Hematopoietic multipotent progenitor cell treated with erythropoietin and hydrocortisone succinate and interleukin-3 and kit ligand, for 4 days (in vitro differentiated cells): ENCODE measurements at regions not wholly inside any gene's neighbourhood (a gene's known extent, or its start where the extent isn't known, plus 50 kb on each side); places are given as distances from the start of the nearest gene placed in this dataset.

ENCODE experiments used
- DNase-seq: peaks from one replicate; pipeline ENCODE4 v3.0.0-alpha.2; 2015

DNA sequence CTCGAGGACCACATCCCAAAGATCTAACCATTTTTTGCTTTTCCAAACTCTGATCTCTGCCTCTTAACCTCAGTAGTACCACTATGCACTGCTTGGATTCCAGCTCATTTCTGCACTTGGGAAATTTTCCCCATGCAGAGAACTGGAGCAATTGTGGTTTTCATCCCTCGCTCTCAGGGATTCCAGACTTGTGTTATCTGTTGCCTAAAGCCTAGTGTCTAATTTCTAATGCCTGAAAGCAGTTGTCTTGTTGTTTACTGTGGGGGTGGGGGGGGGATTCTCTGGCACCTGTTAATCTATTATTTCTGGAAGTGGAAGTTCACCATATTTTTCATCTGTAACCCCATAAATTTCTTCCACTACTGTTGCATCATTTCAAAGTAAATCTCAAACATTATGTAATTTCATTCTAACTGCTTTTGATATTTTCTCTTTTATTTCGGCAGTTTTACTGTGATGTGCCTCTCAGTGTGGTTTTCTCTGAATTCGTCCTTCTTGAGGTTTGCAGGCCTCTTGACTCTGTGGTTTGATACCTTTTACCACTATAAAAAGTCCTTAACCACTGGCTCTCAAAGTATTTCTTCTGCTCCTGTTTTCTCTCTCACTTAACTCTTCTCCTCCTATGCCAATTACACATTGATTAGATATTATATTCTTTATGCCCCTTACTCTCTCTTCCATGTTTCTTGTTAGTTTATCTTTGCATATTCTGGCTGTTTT lies 205.6 kb upstream of the EOLA2 start:
- no peak for DNase-seq

DNA sequence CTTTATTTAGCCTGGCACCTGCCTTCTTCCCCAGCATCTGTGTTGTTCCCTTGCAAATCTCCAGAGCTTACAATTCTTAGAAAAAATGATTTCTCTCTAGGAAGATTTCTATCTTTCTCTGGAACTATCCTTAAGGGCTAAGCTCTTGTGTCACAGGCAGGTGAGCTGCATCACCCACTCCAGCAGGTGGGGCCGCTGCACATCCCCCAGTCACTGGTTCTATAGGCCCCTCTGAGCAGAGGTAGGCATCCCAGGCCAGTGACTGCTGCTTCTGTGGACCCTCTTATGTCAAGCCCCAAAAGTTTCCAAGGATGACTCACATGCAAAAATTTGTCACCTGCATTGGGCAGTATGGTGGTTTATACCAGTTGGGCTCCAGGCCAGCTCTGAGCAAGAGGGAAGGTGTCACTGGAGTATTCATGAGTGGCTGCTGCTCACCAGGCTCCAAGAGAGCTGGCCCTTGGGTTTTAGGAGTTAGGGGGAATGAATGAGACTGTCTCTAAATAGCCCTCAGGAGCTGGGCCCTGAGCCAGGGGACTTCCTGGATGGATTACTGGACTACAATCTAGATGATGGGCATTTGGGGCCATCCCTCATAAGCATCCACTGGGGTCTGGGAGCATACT lies 208.1 kb upstream of the EOLA2 start:
- no peak for DNase-seq

DNA sequence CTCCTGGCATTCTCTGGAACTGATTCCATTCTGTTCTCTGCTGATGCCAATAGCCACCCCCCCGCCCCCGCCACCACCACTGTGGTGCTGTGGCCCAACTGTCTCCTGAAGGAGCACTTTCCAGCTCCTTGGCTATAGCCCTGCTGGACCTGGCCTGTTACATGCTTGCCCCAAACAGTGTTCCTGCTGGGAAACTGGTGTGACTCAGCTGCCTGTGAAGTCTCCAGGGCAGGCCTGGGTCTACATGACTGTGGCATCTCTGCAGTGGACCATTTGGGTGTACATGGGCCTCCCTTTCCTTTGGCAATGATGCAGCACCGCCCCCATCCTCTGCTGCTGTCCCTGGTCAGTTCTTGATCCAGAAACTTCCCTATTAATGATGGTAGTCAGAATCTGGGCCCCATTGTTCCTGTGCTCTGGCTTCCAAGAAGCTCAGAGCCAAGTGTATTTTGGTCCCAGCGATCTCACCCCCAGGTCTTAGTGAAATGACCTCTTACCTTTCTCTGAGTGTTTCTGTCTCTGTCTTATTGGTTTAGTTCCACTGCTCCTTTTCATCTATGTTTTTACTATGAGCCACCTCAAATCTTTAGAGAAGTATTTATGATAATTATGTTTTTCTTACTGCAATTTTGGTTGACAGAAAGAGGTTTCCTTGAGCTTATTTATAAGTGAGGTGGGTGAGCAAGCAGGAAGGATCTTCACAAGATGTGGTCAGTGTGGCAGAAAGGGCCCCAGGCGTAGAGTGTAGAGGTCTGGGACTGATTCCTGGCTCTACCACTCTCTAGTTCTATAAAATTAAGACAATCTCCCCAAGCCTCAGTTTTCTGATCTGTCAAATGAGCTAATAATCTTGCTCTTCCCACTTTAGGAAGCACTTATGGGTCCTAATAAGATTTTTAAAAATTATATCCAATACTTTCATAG lies 210.7 kb upstream of the EOLA2 start:
- DNase-seq, result no peak

DNA sequence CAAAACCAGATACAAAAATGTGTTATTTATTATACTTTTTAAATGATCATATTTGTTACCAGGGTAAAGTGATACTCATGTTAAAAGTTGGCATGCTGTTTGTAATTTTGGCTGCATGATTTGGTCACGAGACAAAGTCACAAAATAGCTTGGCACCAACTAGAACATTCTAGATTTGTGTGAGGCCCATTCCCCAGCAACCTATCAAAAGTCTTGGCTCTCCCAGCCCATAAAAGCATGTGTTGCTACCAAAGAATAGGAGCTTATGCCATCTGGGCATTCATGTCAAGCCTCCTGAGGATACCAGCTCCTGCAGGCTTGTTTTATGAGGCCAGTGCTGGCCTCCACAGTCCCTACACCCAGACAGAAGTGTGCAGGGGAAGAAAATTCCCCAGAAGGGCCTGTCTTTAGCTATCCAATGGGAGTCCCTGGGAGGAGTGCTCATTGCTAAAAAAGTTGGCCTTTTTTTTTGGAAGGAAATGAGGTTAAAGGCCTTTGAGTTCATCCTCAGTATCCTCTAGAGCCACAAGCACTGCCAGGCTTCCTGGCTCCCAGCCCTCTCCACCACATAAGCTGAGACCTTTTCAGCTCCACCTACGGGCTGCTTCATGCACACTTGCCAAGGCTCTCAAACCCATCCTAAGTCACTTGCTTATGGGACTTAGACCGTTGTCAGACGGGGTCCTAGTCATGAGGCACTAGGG lies 211.9 kb upstream of the EOLA2 start:
- no peak for DNase-seq

DNA sequence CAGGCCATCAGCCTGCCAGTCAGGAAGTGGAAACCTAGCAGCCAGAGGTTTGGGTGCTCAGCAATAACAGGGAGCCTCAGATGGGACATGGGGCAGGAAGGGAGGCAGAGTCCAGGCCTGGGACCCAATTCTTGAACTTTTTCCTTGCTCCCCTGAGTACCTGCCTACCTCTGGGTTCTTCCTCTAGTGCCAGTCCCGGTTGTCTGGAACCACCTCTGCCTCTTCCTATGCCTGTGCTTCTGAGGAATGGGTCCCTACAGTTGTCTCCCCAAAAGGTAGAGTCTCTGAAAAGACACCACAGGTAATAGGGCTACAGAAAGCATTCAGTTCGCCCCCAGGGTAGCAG lies 212.4 kb upstream of the MAMLD1 start:
- DNase-seq, result no peak

DNA sequence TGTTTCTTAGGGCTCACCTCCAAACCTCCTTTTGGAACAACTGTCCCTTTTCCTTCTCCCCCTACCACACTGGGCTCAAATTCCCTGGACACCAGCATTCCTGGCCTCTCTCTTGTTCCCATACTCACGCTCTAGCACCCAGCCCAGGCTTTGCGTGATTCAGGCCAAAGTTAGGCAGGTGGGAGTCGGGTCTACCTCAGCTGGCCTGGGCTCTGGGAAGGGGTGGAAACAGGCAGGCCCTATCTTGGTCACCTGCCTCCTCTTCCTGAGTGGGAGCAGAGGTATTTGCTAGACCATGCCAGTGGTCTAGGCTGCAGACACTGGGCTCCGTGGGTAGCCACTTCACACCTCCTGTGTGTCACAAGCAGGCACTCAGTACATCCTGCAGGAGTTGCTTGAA lies 211.1 kb upstream of the MAMLD1 start:
- no peak for DNase-seq

DNA sequence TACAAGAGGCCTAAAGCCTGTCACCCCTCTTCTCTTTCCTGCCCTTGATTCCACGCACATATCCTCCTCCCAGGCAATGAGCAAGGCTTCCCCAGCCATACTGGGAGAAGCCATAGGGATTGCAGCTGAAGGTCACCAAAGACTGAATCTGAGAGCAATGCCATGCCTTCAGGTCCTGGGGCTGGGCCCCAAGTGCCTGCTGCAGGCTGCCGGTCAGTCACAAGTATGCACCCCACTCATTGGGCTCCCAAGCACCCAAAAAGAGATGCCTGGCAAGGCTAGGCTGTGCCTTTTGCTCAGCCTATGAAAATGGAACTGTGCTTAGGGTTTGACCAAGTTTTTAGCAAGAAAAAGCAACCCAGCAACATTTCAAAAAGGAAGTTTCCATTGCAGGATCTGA lies 210.6 kb upstream of the MAMLD1 start:
- DNase-seq, result no peak

DNA sequence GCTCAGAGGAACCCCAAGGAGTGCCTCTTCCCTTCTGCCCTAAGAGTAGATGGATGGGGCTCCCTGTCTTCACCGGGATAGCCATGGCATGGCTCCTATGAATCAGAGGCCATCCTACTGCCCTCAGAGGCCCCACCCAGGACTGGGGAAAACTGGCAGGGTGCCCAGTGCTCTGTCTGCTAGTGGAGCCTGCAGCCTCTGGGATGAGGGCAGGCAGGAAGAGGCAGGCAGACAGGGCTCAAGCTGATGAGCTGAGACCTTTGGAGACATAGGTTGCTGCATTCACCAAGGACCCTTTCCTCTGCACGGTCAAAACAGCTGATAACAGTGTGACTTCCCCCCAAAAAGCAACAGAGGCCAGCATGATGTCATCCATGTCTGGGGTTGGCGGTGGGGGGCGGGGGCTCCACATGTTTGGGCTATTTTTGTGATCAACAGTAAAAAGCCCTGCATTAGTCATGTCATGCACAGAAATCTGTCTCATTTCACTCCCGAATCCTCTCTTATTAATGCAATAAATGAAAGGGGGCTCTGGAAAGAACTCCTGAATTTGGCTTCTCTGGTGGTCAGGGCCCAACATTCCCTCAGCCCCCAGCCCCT lies 207.6 kb upstream of the MAMLD1 start:
- no peak for DNase-seq

DNA sequence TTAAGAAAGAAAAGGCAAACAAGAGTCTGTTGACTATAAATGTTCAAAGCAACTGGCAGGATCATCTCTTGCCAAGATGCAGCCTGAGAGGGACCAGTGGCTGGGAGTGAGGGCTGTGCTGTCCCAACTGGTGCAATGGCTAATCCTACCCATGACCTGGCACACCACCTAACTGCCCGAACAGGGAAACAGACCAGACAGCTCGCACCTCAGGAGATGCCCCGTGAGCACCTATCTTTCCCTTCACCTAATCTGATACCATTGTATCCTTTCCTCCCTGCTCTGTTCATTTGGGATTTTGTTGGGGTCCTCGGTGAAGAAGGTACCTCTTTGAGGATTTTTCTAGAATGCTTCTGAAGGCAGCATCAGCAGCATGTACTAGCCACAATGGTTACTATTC lies 206.5 kb upstream of the MAMLD1 start:
- DNase-seq, result no peak

DNA sequence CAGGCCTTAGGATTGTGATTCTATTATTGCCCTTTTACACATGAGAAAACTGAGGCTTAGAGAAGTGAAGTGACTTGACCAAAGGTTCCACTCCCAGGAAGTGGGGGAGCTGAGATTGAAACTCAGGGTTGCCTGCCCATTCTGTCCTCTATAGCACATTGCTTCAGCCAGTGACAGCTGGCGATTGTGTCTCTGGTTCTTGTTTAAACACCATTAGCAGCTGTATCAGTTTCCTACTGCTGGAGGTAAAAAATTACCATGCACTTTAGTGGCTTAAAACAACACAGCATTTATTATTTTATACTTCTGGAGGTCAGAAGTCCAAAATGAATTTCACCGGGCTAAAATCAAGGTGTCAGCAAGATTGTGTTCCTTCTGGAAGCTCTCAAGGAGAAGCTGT lies 205.8 kb upstream of the MAMLD1 start:
- DNase-seq, result no peak

DNA sequence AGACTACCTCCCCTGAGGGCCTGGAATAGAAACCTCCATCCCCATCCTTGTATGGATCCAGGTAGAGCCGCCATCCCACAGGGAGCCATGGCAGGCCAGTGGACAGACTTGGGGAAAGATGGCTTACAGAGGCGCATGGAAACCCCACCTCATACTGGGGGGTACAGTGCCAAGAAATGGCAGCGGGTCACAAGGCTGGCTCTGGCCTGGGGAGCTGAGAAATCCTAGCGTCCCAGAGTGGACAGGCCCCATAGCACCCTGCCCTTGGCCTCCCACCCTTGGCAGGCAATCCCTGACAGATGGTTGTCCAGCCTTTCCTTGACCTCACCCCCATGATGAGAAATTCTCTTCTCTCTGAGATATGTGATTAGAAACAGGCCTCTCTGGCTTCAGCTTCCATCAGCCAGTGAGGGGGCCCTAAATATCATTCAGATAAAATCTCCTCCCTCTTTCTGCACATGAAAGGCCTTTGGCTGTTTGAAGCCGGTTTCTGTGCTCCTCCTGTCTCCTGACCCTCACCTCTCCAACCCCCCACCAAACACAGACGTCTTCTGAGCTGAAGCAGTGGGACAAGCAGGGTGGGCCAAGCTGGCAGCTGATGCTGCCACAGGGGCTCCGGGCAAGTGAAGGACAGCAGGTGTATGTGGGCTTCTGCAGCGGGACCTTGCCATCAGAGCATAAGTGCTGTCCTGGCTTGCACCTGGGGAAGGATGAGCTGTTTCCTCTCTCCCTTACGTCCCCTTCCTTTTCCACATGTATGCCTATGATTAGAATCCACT lies 204.4 kb upstream of the MAMLD1 start:
- DNase-seq, result no peak

DNA sequence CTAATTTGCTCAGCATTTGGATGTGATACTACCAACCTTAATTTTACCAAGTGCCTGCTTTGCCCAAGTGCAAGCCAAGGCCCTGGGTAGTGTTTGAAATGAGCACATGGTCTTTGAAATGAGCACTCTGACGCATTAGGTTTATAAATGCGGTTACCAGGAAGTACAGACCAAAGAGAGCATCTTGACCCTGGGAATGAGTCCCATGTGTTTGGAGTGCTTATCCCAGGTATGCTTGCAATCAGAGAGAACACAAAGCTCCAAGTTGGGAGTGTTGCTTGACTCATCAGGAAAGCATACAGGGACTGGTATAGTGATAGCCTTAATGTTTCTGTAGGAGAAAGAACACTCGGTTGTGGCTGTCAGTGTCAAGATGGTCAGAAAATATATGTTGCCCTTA lies 203.6 kb upstream of the MAMLD1 start:
- DNase-seq, result no peak

DNA sequence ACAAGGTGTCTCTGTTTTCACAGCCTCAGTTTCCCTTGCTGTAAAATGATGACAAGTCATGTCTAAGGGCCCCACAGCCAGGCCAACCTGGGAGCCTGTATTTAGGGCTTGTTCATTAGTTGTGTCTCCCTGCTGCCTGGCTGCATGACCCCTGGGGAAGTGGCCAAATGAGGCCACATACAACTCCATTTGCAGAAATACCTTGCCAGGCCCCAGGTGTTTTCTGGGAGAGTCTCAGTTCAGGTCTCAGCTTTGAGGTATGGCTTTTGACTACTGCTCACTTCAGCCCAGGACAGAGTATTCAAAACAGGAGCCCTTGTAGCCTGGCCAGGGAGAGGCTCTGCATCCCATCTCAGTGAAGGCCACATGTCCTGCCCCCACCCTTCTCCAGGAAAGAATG lies 202.5 kb upstream of the MAMLD1 start:
- no peak for DNase-seq

DNA sequence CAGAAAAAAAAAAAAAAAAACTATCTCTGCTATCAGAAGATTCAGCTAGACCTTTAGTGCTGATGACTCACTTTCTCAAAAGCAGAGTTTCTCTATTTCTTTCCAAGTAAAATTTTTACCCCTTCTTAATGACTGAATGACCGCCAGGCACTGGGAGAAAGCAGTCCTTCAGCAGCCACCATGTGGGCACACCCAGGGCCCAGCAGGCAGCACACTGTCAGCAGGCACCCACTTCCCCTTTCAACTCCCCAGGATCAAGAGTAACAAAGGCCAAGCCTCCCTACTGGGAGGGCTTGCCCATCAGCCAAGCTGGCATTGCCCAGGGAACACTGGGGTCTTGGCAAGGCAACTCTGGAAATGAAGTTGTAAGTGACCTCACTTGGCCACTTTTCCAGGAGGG lies 201.9 kb upstream of the MAMLD1 start:
- no peak for DNase-seq

DNA sequence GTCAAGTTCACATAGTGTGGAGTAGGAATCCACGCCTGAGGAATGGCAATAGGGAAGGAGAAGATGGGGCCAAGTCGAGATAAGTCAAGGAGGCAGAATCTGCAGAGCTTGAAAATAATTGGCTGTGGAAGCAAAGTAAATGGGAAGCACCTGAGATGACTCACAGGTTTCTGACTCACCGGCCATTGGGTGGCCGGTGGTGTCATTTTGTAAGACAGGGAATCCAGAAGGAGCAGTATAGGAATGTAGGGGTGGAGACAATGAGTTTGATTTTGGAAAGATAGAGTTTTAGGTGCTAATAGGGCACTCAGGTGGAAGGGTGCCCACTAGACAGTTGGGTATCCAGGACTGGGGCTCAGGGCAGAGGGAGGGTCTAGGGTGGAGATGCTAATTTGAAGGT lies 201.0 kb upstream of the MAMLD1 start:
- no peak for DNase-seq

DNA sequence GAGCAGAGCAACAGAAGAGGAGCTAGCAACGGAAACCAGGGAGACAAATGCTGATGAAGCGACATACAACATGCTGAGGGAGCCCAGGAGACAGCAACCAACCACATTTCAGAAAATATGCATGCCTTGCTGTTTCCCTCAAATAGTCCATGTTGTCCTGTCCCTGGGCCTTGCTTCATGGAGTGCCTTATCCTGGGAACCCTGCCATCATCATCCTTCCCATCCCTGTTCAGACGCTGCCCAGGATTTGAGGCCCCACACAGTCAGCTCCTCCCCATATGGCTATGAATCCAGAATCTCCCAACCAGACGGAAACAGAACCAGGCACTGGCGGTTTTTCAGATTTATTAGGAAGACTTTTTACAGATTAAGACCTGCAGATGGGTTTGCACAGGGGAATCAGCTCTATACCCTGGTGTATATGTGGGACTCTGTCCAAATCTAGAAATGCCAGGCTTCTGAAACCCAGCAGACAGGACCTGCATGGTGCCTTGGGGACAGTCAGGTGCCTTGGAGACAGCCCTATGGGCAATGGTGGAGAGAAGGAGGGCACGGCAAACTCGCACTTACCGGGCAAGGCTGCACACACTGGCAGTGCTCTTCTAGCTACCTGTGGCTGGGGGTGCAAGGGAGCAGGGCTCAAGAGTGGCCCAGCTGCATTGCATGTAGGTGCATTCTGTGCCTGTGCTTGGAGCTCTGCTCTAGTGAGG lies 199.7 kb upstream of the MAMLD1 start:
- no peak for DNase-seq

DNA sequence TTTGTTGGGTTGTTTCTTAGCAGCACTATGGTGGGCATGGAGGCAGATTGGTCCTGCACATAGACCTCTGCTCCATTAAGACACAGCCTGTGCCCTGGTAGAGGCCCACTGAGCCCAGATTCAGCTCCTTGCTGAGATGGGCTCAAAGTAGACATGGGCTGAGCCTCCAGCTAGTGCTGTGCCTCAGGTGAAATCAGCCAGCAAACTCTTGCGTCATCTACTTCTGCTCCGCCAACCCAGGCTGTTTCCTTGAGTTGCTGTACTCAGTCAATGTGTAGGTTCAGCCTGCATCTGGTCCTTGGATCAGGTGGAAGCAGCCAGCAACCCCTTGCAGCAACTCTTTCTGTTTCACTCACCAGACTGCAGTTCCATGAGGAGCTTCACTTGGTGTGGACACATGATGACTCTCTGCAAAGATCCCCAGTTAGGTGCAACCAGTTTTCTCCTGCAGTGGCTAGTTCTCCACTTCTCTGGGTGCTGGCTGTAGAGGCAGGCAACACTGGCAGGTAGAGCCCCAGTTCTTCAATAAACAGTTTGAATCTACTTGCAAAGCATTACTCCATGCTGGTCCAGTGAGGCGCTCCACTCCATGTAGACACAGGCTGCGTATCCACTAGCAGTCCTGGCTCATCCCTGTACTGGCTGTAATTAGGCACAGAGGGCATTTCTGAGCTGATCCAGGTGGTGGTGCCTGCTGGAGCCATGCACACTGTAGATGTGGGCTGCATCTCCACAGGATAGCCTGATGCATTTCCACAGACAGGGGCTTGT lies 199.0 kb upstream of the MAMLD1 start:
- DNase-seq, result no peak

DNA sequence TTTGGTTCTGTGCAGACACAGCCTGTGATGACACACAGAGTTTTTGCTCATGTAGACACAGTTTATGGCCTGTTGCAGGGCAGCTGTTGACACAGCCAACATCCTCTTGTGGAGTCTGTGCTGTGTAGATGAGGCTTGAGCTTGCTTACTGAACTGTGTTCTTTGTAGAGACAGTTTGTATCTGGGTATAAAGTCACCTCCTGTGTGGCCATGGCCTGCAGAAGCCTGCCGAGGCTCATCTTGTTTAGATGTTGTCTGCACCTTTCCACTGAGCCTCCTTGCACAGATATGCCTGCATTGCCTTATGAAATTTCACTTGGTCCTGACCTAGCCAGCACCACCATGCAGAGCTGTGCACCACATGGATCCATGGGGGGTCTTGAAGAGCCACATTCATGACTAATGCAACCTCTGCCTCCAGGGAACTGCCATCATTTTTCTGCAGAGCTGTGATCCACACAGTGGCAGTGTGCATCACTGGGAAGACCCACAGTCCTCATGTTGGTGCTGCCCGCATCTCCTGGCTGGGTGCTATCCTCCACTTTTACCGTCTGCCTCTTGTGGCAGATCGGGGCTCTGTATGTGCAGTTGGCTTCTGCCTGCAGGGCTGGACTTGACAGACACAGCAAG lies 198.0 kb upstream of the MAMLD1 start:
- no peak for DNase-seq

DNA sequence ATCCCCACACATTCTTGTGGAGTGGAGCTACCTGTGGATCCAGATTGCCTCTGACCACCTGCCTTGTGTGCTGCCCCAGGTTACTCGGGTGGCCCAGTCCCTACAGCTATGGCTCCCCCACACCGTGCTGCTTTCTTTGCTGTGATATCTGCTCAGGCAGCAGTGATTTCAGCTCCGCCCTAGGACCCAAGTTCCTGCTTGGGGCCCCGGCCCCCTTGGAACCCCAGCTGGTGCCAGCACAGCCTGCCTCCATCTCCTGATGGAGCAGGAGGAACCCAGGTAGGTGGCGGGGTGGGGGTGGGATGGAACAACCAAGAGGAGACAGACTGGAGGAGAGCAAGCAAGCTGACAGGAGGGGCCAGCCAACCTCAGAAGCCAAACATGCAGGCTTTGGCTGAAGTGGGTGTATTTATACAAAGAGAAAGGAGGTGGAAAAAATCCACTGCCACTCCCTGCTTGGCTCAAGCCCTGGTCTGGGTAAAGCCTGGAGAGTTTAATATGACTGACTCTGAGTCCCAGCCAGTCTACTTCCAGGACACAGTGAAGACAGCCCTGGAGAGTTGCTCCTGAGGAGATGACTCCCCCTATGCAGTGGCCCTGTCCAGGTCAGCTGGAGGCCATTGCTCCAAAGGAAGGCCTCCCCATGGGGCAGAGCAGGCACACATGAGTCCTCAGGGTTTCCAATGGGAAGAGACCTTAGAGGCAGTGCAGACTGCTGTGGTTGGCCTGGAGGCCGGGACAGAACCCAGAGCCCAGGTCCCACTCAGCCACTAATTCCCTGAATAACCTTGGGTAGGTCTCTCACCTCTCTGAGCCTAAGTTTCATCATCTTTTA lies 197.1 kb upstream of the MAMLD1 start:
- no peak for DNase-seq
